Gastrocnemius medialis (tissue), 4 donors: ENCODE measurements at regions not wholly inside any gene's neighbourhood (a gene's known extent, or its start where the extent isn't known, plus 50 kb on each side); places are given as distances from the start of the nearest gene placed in this dataset.

Experiments
- ATAC-seq, 2 donors: fragments of 150-250 bp; one replicate each; pipeline ENCODE4 v1.9.1; 2016
- DNase-seq, 2 donors: peaks; one replicate each; pipeline ENCODE4 v3.0.0-alpha.2; 2019
- H3K27ac ChIP-seq, 4 donors: fragments of 200-600 bp; sonication (generic); 1 replicate in 1 of 4; 2 replicates in 3 of 4; pipeline ENCODE4 v1.5.1; 2016 to 2018; ENCODE audit warnings: mild to moderate bottlenecking in 2 of 4, moderate library complexity in 1 of 4
- H3K27me3 ChIP-seq, 3 donors: fragments of 200-600 bp; sonication (generic) in 2 of 3; 1 replicate in 1 of 3; 2 replicates in 2 of 3; pipeline versions ENCODE4 v1.5.1 to v1.6.0; 2016 to 2019; ENCODE audit warnings: mild to moderate bottlenecking in 1 of 3, moderate library complexity in 1 of 3
- H3K36me3 ChIP-seq, 2 donors: fragments of 200-600 bp; sonication (generic) in 1 of 2; one replicate each; pipeline ENCODE4 v1.5.1; 2017 to 2018
- H3K4me1 ChIP-seq, 2 donors: fragments of 200-600 bp; sonication (generic) in 1 of 2; one replicate each; pipeline ENCODE4 v1.5.1; 2016 to 2017; ENCODE audit warnings: mild to moderate bottlenecking in 2 of 2
- H3K4me3 ChIP-seq, 4 donors: fragments of 200-600 bp; sonication (generic) in 3 of 4; 1 replicate in 1 of 4; 2 replicates in 3 of 4; pipeline ENCODE4 v1.5.1; 2016 to 2019; ENCODE audit warnings: mild to moderate bottlenecking in 2 of 4
- H3K9me3 ChIP-seq, 3 donors: fragments of 200-600 bp; sonication (generic) in 2 of 3; 1 replicate in 1 of 3; 2 replicates in 2 of 3; pipeline ENCODE4 v1.5.1; 2016 to 2019
- CTCF ChIP-seq, 5 experiments: fragments of 450-650 bp in 3 of 5; fragments of 200-600 bp in 2 of 5; sonication (generic) in 2 of 5; IDR thresholded peaks in 4 of 5; conservative IDR thresholded peaks in 1 of 5; 1 replicate in 4 of 5; 2 replicates in 1 of 5; pipeline ENCODE4 v1.5.1; 2016 to 2019; ENCODE audit warnings: antibody characterized with exemption in 5 of 5, mild to moderate bottlenecking in 3 of 5, moderate library complexity in 3 of 5
- POLR2A ChIP-seq, 2 donors: fragments of 450-650 bp; IDR thresholded peaks; one replicate each; pipeline ENCODE4 v1.6.1; 2017; ENCODE audit warnings: antibody characterized with exemption in 2 of 2, mild to moderate bottlenecking in 2 of 2, moderate library complexity in 2 of 2
- in situ Hi-C, 4 donors: fragments of 200-750 bp; cut with MboI; loops; one replicate each; pipeline versions ENCODE4 v1.15.0 to v1.8.0; 2017; ENCODE audit warnings: low sequenced_read_pairs in 4 of 4
- intact Hi-C: fragments of 100-400 bp; cut with DNase I; formaldehyde crosslinking; loops from one replicate; pipeline ENCODE4 v1.15.1; 2023; ENCODE audit warnings: low total_unique reads

GRCh38 chr17:13931800-13932460 lies 137.4 kb upstream of the COX10 start:
- peak overlapping the region in 3 of 4 donors; percentile 42 to 59 (median 53) for H3K27ac ChIP-seq
- no peak overlapping the region for H3K4me3 ChIP-seq
- H3K36me3 ChIP-seq = no peaks in the 10 kb centered on the region
- no peaks in the 10 kb centered on the region for H3K4me1 ChIP-seq
- peak in 1 of 2 donors; percentile 77 for ATAC-seq
- H3K27me3 ChIP-seq = no peaks in the 10 kb centered on the region
- in situ Hi-C loops = no loop called here
- intact Hi-C loops = no loop called here
- no peaks in the 10 kb centered on the region for H3K9me3 ChIP-seq
- DNase-seq = peak in 1 of 2 donors; percentile 76
- TF ChIP-seq CTCF (IDR thresholded peaks at IDR 0.05 in 4 of 5, conservative IDR thresholded peaks at IDR 0.05 in 1 of 5) (no peak), POLR2A (IDR thresholded peaks at IDR 0.05) (no peak)

DNA sequence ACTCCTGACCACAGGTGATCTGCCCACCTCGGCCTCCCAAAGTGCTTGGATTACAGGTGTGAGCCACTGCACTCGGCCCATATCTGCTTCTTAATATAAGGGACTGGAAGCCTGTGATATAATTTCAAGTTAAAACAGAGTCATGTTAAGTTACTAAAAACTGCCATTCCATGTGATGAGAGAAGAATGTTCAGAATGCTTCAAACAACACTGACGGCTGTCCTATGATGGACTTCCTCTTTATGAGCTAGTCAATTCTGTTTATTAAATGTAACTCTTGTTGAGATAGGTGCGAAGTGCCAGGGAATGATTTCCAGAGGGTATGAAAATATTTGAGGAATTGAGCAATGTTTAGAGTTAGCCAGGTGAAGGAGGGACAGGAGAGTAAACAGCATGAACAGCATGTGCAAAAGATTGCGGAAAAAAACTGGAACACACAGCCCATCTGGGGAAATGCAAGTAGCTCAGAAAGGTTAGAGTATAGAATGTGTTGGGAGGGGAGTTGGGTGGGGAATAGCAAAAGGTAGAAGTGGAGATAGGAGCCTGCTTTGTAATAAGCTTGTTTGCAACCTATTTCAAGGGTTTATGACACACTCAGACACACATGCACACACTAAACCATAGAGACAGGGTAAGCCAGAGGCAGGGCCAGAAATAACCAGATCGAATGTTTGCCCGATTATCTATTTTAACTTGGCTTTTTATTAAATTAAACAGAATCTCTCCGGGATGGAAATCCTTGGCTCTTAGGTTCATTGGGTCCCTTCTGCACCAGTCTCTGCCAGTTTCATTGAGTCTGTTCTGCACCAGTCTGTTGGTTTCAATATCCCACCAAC lies 135.6 kb upstream of the COX10 start:
- no peak overlapping the region for H3K27ac ChIP-seq
- H3K4me1 ChIP-seq = no peaks in the 10 kb centered on the region
- TF ChIP-seq CTCF (IDR thresholded peaks at IDR 0.05 in 4 of 5, conservative IDR thresholded peaks at IDR 0.05 in 1 of 5) = no peak
- TF ChIP-seq POLR2A (IDR thresholded peaks at IDR 0.05) = no peak
- intact Hi-C loops (no loop called here), in situ Hi-C loops (no loop called here)
- H3K9me3 ChIP-seq = no peaks in the 10 kb centered on the region
- no peak for ATAC-seq
- H3K4me3 ChIP-seq = no peak overlapping the region
- no peak for DNase-seq
- no peaks in the 10 kb centered on the region for H3K27me3 ChIP-seq
- no peaks in the 10 kb centered on the region for H3K36me3 ChIP-seq

GRCh38 chr17:13939222-13939621 lies 130.1 kb upstream of the COX10 start:
- DNase-seq (no peak), ATAC-seq (no peak)
- no peaks in the 10 kb centered on the region for H3K9me3 ChIP-seq
- TF ChIP-seq POLR2A (IDR thresholded peaks at IDR 0.05) (no peak), CTCF (IDR thresholded peaks at IDR 0.05 in 4 of 5, conservative IDR thresholded peaks at IDR 0.05 in 1 of 5) (no peak)
- in situ Hi-C loops (no loop called here), intact Hi-C loops (no loop called here)
- H3K36me3 ChIP-seq = no peaks in the 10 kb centered on the region
- H3K4me3 ChIP-seq = no peak overlapping the region
- no peak overlapping the region for H3K27ac ChIP-seq
- H3K4me1 ChIP-seq = no peaks in the 10 kb centered on the region
- no peaks in the 10 kb centered on the region for H3K27me3 ChIP-seq

- ATAC-seq (no peak), DNase-seq (no peak)
- Histone ChIP-seq H3K27ac (no peak overlapping the region), H3K9me3 (no peaks in the 10 kb centered on the region), H3K36me3 (no peaks in the 10 kb centered on the region), H3K27me3 (no peaks in the 10 kb centered on the region), H3K4me3 (no peak overlapping the region), H3K4me1 (no peaks in the 10 kb centered on the region)
- in situ Hi-C loops (no loop called here), intact Hi-C loops (no loop called here)
- TF ChIP-seq CTCF (IDR thresholded peaks at IDR 0.05 in 4 of 5, conservative IDR thresholded peaks at IDR 0.05 in 1 of 5) = no peak
- TF ChIP-seq POLR2A (IDR thresholded peaks at IDR 0.05) = no peak
Measured at GRCh38 chr17:13940858-13941665, 128.2 kb upstream of the COX10 start.
